ENCODE measurements at regions not wholly inside any gene's neighbourhood (a gene's known extent, or its start where the extent isn't known, plus 50 kb on each side); places are given as distances from the start of the nearest gene placed in this dataset.

DNA sequence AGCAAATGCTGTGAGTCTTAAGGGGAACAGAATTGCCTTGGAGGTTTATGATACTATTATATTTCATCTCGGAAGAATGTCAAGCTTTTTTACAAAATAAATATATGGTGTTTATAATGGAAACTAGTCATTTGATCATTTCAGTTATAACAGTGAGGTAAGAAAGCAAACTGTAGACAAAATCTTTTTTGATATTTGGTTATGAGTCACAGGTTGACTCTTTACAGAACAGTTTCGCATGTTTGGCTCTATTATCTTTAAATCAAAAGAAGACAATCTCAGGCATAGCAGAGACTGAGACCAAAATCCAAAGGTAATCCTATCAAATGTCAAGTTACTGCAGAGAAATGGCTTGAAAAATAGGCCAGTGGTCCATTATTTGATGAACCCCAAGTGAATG lies 490.9 kb upstream of the MDFIC2 start:
- WGBS (ENCODE audit: insufficient coverage, low coverage, missing lambda C conversion rate) = 0% methylated on average over 2 of the region's 2 CpGs
- no peak for TF ChIP-seq HEY1 (CRISPR knock-in tag; IDR thresholded peaks at IDR 0.05; ENCODE audit: borderline replicate concordance)
- no peak for TF ChIP-seq SNRNP70 (optimal IDR thresholded peaks at IDR 0.05; ENCODE audit: low read depth, low read length)
- no peak for TF ChIP-seq KLF1 (tag; IDR thresholded peaks at IDR 0.05)
- TF ChIP-seq RNF2 (IDR thresholded peaks at IDR 0.05) = no peak
- TF ChIP-seq ZNF121 (CRISPR knock-in tag; conservative IDR thresholded peaks at IDR 0.05) = no peak
- TF ChIP-seq ZZZ3 (IDR thresholded peaks at IDR 0.05) = no peak
- TF ChIP-seq CXXC5 (CRISPR knock-in tag; IDR thresholded peaks at IDR 0.05) = no peak
- no peak for TF ChIP-seq POLR2H (tag; IDR thresholded peaks at IDR 0.05; ENCODE audit: low read depth)
- TF ChIP-seq, protein P1, sequence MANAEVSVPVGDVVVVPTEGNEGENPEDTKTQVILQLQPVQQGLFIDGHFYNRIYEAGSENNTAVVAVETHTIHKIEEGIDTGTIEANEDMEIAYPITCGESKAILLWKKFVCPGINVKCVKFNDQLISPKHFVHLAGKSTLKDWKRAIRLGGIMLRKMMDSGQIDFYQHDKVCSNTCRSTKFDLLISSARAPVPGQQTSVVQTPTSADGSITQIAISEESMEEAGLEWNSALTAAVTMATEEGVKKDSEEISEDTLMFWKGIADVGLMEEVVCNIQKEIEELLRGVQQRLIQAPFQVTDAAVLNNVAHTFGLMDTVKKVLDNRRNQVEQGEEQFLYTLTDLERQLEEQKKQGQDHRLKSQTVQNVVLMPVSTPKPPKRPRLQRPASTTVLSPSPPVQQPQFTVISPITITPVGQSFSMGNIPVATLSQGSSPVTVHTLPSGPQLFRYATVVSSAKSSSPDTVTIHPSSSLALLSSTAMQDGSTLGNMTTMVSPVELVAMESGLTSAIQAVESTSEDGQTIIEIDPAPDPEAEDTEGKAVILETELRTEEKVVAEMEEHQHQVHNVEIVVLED (CRISPR knock-in tag; IDR thresholded peaks at IDR 0.05) = no peak
- no peak for TF ChIP-seq ZNF324 (CRISPR knock-in tag; IDR thresholded peaks at IDR 0.05)
- TF ChIP-seq ZNF146 (CRISPR knock-in tag; IDR thresholded peaks at IDR 0.05; ENCODE audit: unreplicated experiment) = no peak
- TF ChIP-seq XRCC3 (IDR thresholded peaks at IDR 0.05) = no peak
- no peak for TF ChIP-seq RB1 (IDR thresholded peaks at IDR 0.05; ENCODE audit: low read depth)
- TF ChIP-seq ZNF444 (CRISPR knock-in tag; IDR thresholded peaks at IDR 0.05) = no peak
- no peak for TF ChIP-seq RCOR1 (IDR thresholded peaks at IDR 0.05; ENCODE audit: borderline replicate concordance in 1 of 2, low read depth in 2 of 2, low read length in 2 of 2)
- no peak for TF ChIP-seq MTF1 (CRISPR knock-in tag; IDR thresholded peaks at IDR 0.05; ENCODE audit: borderline replicate concordance)
- H3K79me2 ChIP-seq (ENCODE audit: control insufficient read depth, insufficient read depth, low read length) = no peaks in the 10 kb centered on the region
- H3K4me1 ChIP-seq (replicated peaks in 1 of 2; ENCODE audit: control insufficient read depth in 2 of 2, insufficient read depth in 2 of 2, low read length in 2 of 2) = no peaks in the 10 kb centered on the region
- FAIRE-seq = no peak
- H3K4me2 ChIP-seq (ENCODE audit: insufficient read depth, low read length) = no peak overlapping the region
- no peak for DNase-seq (ENCODE audit: extremely low read depth in 1 of 4, low spot score in 3 of 4)
- no TSS peak for BruUV-seq (replicated peaks)
- H3K27ac ChIP-seq (ENCODE audit: extremely low read depth, low read depth, low read length) = no peak overlapping the region
- H3K9me3 ChIP-seq (replicated peaks; ENCODE audit: control insufficient read depth, insufficient read depth, low read depth, low read length) = no peaks in the 10 kb centered on the region
- POLR2A ChIA-PET = interaction anchor here (0.7 kb wide), 1 partner anchor 233 kb away, joined by 3 read pairs; no protein-coding TSS in a partner anchor
- no peaks in the 10 kb centered on the region for H3K27me3 ChIP-seq (ENCODE audit: control insufficient read depth in 2 of 2, insufficient read depth in 2 of 2, low read length in 2 of 2)
- in situ Hi-C loops (cut with MboI) (no loop called here), intact Hi-C loops (cut with micrococcal nuclease) (no loop called here)
- CTCF ChIA-PET (ENCODE audit: low intra/inter-chr PET ratio) = no interaction called here
- no peak for ATAC-seq
- no peaks in the 10 kb centered on the region for H3K9me1 ChIP-seq (ENCODE audit: control insufficient read depth, insufficient read depth, low read length)
- H2AFZ ChIP-seq (ENCODE audit: low read depth, low read length) = no peak overlapping the region
- no peak overlapping the region for H3K9ac ChIP-seq (ENCODE audit: insufficient read depth in 1 of 2, low read depth in 2 of 2, low read length in 2 of 2)
- H3K36me3 ChIP-seq (ENCODE audit: control insufficient read depth, insufficient read depth, low read length) = no peaks in the 10 kb centered on the region
- no peak overlapping the region for H3K4me3 ChIP-seq
- H4K20me1 ChIP-seq (replicated peaks; ENCODE audit: control insufficient read depth, insufficient read depth, low read length) = no peaks in the 10 kb centered on the region
